ENCODE measurements at regions not wholly inside any gene's neighbourhood (a gene's known extent, or its start where the extent isn't known, plus 50 kb on each side); places are given as distances from the start of the nearest gene placed in this dataset.

DNA sequence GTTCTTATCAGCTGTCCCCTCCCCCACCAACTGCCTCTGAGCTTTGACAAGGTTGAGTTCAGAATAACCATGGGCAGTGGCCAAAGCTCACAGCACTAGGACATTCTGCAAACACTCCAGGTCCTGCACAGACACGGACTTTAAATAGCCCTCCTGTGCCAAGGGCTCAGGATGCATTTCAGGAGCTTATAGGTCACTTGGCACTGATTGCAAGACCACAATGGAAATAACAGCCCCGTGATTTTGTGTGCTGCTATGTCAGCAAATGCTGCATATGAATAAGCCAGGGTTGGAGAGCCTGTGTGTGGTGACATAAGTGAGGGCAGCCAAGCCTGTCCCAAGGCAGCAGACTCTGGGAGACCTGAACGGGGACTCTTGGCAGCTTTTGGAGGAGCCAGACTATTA, 150.7 kb downstream of the DMRT2 start:
- H3K9ac ChIP-seq = no peak overlapping the region
- no peak overlapping the region for H3K27ac ChIP-seq (ENCODE audit: low read depth in 2 of 2, low read length in 1 of 2)
- ChIA-PET POLR2A (no interaction called here), CTCF (no interaction called here)
- no peaks in the 10 kb centered on the region for H3K4me1 ChIP-seq (ENCODE audit: control insufficient read depth in 1 of 2, insufficient read depth in 2 of 2, low read depth in 1 of 2, low read length in 1 of 2)
- H3K4me3 ChIP-seq (ENCODE audit: low read depth in 2 of 2, low read length in 1 of 2) = no peak overlapping the region
- 0% methylated on average over 3 of the region's 3 CpGs for WGBS (ENCODE audit: low lambda C conversion rate)
- H4K20me1 ChIP-seq (ENCODE audit: insufficient read depth) = no peaks in the 10 kb centered on the region
- TF ChIP-seq RCOR1 (IDR thresholded peaks at IDR 0.05; ENCODE audit: low read length) (no peak), FOXJ3 (CRISPR knock-in tag; IDR thresholded peaks at IDR 0.05) (no peak), EZH2phosphoT487 (IDR thresholded peaks at IDR 0.05; ENCODE audit: borderline replicate concordance, low read depth) (no peak), ELF1 (IDR thresholded peaks at IDR 0.05) (no peak), CHD2 (IDR thresholded peaks at IDR 0.05; ENCODE audit: low read length, partially characterized antibody) (no peak), RXRA (IDR thresholded peaks at IDR 0.05; ENCODE audit: borderline replicate concordance, low read depth) (no peak), SIN3A (IDR thresholded peaks at IDR 0.05; ENCODE audit: borderline replicate concordance, low read depth, low read length) (no peak), RAD21 (IDR thresholded peaks at IDR 0.05; ENCODE audit: low read length) (no peak), MXI1 (IDR thresholded peaks at IDR 0.05; ENCODE audit: low read depth, low read length) (no peak)
- TF ChIP-seq, protein P1, sequence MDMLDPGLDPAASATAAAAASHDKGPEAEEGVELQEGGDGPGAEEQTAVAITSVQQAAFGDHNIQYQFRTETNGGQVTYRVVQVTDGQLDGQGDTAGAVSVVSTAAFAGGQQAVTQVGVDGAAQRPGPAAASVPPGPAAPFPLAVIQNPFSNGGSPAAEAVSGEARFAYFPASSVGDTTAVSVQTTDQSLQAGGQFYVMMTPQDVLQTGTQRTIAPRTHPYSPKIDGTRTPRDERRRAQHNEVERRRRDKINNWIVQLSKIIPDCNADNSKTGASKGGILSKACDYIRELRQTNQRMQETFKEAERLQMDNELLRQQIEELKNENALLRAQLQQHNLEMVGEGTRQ (IDR thresholded peaks at IDR 0.05; ENCODE audit: borderline replicate concordance, low read depth, low read length) = no peak
- TF ChIP-seq, protein P2, sequence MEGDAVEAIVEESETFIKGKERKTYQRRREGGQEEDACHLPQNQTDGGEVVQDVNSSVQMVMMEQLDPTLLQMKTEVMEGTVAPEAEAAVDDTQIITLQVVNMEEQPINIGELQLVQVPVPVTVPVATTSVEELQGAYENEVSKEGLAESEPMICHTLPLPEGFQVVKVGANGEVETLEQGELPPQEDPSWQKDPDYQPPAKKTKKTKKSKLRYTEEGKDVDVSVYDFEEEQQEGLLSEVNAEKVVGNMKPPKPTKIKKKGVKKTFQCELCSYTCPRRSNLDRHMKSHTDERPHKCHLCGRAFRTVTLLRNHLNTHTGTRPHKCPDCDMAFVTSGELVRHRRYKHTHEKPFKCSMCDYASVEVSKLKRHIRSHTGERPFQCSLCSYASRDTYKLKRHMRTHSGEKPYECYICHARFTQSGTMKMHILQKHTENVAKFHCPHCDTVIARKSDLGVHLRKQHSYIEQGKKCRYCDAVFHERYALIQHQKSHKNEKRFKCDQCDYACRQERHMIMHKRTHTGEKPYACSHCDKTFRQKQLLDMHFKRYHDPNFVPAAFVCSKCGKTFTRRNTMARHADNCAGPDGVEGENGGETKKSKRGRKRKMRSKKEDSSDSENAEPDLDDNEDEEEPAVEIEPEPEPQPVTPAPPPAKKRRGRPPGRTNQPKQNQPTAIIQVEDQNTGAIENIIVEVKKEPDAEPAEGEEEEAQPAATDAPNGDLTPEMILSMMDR (IDR thresholded peaks at IDR 0.05) = no peak
- H3K36me3 ChIP-seq (replicated peaks in 1 of 2; ENCODE audit: control insufficient read depth in 1 of 2, insufficient read depth in 2 of 2, low read length in 1 of 2) = no peaks in the 10 kb centered on the region
- no peaks in the 10 kb centered on the region for H3K9me2 ChIP-seq
- H3K9me3 ChIP-seq = no peaks in the 10 kb centered on the region
- H3K27me3 ChIP-seq (ENCODE audit: insufficient read depth) = no peaks in the 10 kb centered on the region
- H3K79me2 ChIP-seq (ENCODE audit: insufficient read depth) = no peaks in the 10 kb centered on the region
- no peak for DNase-seq
- H3K4me2 ChIP-seq = no peak overlapping the region
- H2AFZ ChIP-seq (ENCODE audit: low read depth) = no peak overlapping the region
- H3F3A ChIP-seq (replicated peaks; ENCODE audit: insufficient read depth) = no peaks in the 10 kb centered on the region

DNA sequence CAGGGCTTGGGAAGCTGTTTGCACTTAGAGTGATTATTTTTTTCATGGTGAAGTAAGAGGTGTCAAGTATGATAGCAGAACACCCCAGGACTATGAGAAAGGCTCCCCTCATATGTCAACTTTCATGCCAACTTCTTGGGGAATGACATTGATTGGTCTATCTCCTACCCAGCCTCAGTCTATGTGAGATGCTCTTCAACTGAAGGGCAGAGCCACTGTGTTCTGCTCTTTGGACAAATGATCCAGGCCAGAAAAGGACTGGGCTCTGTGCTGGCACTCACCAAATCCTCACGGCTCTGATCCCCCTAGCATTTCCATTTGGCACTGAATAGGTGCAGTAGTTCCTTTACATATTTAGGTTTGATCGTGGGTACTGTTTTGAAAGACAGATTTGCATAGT, 151.1 kb downstream of the DMRT2 start:
- Histone ChIP-seq H3K4me1 (ENCODE audit: control insufficient read depth in 1 of 2, insufficient read depth in 2 of 2, low read depth in 1 of 2, low read length in 1 of 2) (no peaks in the 10 kb centered on the region), H3K36me3 (replicated peaks in 1 of 2; ENCODE audit: control insufficient read depth in 1 of 2, insufficient read depth in 2 of 2, low read length in 1 of 2) (no peaks in the 10 kb centered on the region), H3K9ac (no peak overlapping the region), H3K27me3 (ENCODE audit: insufficient read depth) (no peaks in the 10 kb centered on the region), H3K9me2 (no peaks in the 10 kb centered on the region), H4K20me1 (ENCODE audit: insufficient read depth) (no peaks in the 10 kb centered on the region), H3F3A (replicated peaks; ENCODE audit: insufficient read depth) (no peaks in the 10 kb centered on the region), H3K4me3 (ENCODE audit: low read depth in 2 of 2, low read length in 1 of 2) (no peak overlapping the region), H2AFZ (ENCODE audit: low read depth) (no peak overlapping the region), H3K27ac (ENCODE audit: low read depth in 2 of 2, low read length in 1 of 2) (no peak overlapping the region), H3K9me3 (no peaks in the 10 kb centered on the region), H3K79me2 (ENCODE audit: insufficient read depth) (no peaks in the 10 kb centered on the region), H3K4me2 (no peak overlapping the region)
- DNase-seq = no peak
- ChIA-PET CTCF (no interaction called here), POLR2A (no interaction called here)
- TF ChIP-seq FOXM1 (IDR thresholded peaks at IDR 0.05; ENCODE audit: low read depth) (no peak), EP300 (IDR thresholded peaks at IDR 0.05; ENCODE audit: borderline replicate concordance in 1 of 2, low read depth in 1 of 2, low read length in 1 of 2) (no peak), CHD2 (IDR thresholded peaks at IDR 0.05; ENCODE audit: low read length, partially characterized antibody) (no peak), NRF1 (IDR thresholded peaks at IDR 0.05; ENCODE audit: low read depth, low read length) (no peak), NFIC (IDR thresholded peaks at IDR 0.05; ENCODE audit: borderline replicate concordance) (no peak), RAD21 (IDR thresholded peaks at IDR 0.05; ENCODE audit: low read length) (no peak), FOXJ3 (CRISPR knock-in tag; IDR thresholded peaks at IDR 0.05) (no peak), RCOR1 (IDR thresholded peaks at IDR 0.05; ENCODE audit: low read length) (no peak), GATA2 (CRISPR knock-in tag; IDR thresholded peaks at IDR 0.05) (no peak)
- TF ChIP-seq, protein P3, sequence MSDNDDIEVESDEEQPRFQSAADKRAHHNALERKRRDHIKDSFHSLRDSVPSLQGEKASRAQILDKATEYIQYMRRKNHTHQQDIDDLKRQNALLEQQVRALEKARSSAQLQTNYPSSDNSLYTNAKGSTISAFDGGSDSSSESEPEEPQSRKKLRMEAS (IDR thresholded peaks at IDR 0.05; ENCODE audit: low read depth) = no peak
- TF ChIP-seq, protein P4, sequence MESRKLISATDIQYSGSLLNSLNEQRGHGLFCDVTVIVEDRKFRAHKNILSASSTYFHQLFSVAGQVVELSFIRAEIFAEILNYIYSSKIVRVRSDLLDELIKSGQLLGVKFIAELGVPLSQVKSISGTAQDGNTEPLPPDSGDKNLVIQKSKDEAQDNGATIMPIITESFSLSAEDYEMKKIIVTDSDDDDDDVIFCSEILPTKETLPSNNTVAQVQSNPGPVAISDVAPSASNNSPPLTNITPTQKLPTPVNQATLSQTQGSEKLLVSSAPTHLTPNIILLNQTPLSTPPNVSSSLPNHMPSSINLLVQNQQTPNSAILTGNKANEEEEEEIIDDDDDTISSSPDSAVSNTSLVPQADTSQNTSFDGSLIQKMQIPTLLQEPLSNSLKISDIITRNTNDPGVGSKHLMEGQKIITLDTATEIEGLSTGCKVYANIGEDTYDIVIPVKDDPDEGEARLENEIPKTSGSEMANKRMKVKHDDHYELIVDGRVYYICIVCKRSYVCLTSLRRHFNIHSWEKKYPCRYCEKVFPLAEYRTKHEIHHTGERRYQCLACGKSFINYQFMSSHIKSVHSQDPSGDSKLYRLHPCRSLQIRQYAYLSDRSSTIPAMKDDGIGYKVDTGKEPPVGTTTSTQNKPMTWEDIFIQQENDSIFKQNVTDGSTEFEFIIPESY (IDR thresholded peaks at IDR 0.05; ENCODE audit: borderline replicate concordance, low read depth) = no peak
- TF ChIP-seq, protein P1 (IDR thresholded peaks at IDR 0.05; ENCODE audit: borderline replicate concordance, low read depth, low read length) = no peak
- 0% methylated on average over 2 of the region's 2 CpGs for WGBS (ENCODE audit: low lambda C conversion rate)
